Trophoblast cell (in vitro differentiated cells and primary cell): ENCODE measurements at regions not wholly inside any gene's neighbourhood (a gene's known extent, or its start where the extent isn't known, plus 50 kb on each side); places are given as distances from the start of the nearest gene placed in this dataset.
"Not testable (repeated sequence)": the region's sequence is repeated elsewhere in the genome, so short reads cannot be mapped to it uniquely, and the experiment has no call there.

ENCODE experiments used
- DNase-seq, 2 donors: peaks; one replicate each; pipeline ENCODE4 v3.0.0-alpha.2; 2016
- H2AFZ ChIP-seq: 2 replicates; pipeline ENCODE4 v1.6.1; 2013; ENCODE audit warnings: low read length, moderate library complexity, mild to moderate bottlenecking; ENCODE audit not compliant: insufficient read depth, poor library complexity
- H2AK5ac ChIP-seq: 2 replicates; pipeline ENCODE4 v1.6.1; 2013; ENCODE audit warnings: mild to moderate bottlenecking, low read length
- H2BK120ac ChIP-seq: 2 replicates; pipeline ENCODE4 v1.6.1; 2013; ENCODE audit warnings: low read length, mild to moderate bottlenecking, moderate library complexity; ENCODE audit not compliant: insufficient read depth, poor library complexity
- H2BK12ac ChIP-seq: 2 replicates; pipeline ENCODE4 v1.6.1; 2013; ENCODE audit warnings: mild to moderate bottlenecking, low read length, moderate library complexity
- H2BK5ac ChIP-seq: 2 replicates; pipeline ENCODE4 v1.6.1; 2013; ENCODE audit warnings: low read length, low read depth, moderate library complexity, mild to moderate bottlenecking; ENCODE audit not compliant: poor library complexity
- H3K14ac ChIP-seq: 2 replicates; pipeline ENCODE4 v1.6.1; 2013; ENCODE audit warnings: mild to moderate bottlenecking, low read length
- H3K18ac ChIP-seq: 2 replicates; pipeline ENCODE4 v1.6.1; 2013; ENCODE audit warnings: mild to moderate bottlenecking, low read length
- H3K23ac ChIP-seq: 2 replicates; pipeline ENCODE4 v1.6.1; 2013; ENCODE audit warnings: low read length
- H3K27ac ChIP-seq: 2 replicates; pipeline ENCODE4 v1.5.1; 2013; ENCODE audit warnings: low read depth, mild to moderate bottlenecking, inconsistent platforms, low read length, moderate library complexity
- H3K27me3 ChIP-seq: 2 replicates; pipeline ENCODE4 v1.6.1; 2013; ENCODE audit warnings: inconsistent platforms, mild to moderate bottlenecking, low read length, moderate library complexity; ENCODE audit not compliant: insufficient read depth
- H3K36me3 ChIP-seq, 2 experiments: 1 replicate in 1 of 2; 2 replicates in 1 of 2; pipeline ENCODE4 v1.6.1; 2013; ENCODE audit warnings: low read length in 2 of 2, mild to moderate bottlenecking in 2 of 2, moderate library complexity in 1 of 2; ENCODE audit not compliant: insufficient read depth in 2 of 2, control insufficient read depth in 1 of 2
- H3K4ac ChIP-seq: 2 replicates; pipeline ENCODE4 v1.6.1; 2013; ENCODE audit warnings: low read depth, mild to moderate bottlenecking, low read length, moderate library complexity
- H3K4me1 ChIP-seq, 2 experiments: 1 replicate in 1 of 2; 2 replicates in 1 of 2; pipeline ENCODE4 v1.6.1; 2013; ENCODE audit warnings: low read length in 2 of 2, mild to moderate bottlenecking in 2 of 2, moderate library complexity in 1 of 2; ENCODE audit not compliant: insufficient read depth in 2 of 2, control insufficient read depth in 1 of 2
- H3K4me2 ChIP-seq: 2 replicates; pipeline ENCODE4 v1.6.1; 2013; ENCODE audit warnings: inconsistent platforms, mild to moderate bottlenecking, low read length, moderate library complexity
- H3K4me3 ChIP-seq: 2 replicates; pipeline ENCODE4 v1.5.1; 2013; ENCODE audit warnings: mild to moderate bottlenecking, low read depth, low read length, inconsistent platforms
- H3K79me1 ChIP-seq: one replicate; pipeline ENCODE4 v1.6.1; 2013; ENCODE audit warnings: low read length
- H3K79me2 ChIP-seq: 2 replicates; pipeline ENCODE4 v1.6.1; 2013; ENCODE audit warnings: low read length, mild to moderate bottlenecking; ENCODE audit not compliant: control insufficient read depth, insufficient read depth, poor library complexity
- H3K9ac ChIP-seq: 2 replicates; pipeline ENCODE4 v1.6.1; 2013; ENCODE audit warnings: mild to moderate bottlenecking, low read length
- H3K9me3 ChIP-seq: 2 replicates; pipeline ENCODE4 v1.6.1; 2013; ENCODE audit warnings: low read depth, mild to moderate bottlenecking, control low read depth, inconsistent platforms, low read length; ENCODE audit not compliant: insufficient read depth
- H4K12ac ChIP-seq: 2 replicates; pipeline ENCODE4 v1.6.1; 2013; ENCODE audit warnings: low read depth, mild to moderate bottlenecking, low read length, moderate library complexity
- H4K8ac ChIP-seq: 2 replicates; pipeline ENCODE4 v1.6.1; 2013; ENCODE audit warnings: low read depth, mild to moderate bottlenecking, low read length, moderate library complexity
- H4K91ac ChIP-seq: one replicate; pipeline ENCODE4 v1.6.1; 2013; ENCODE audit warnings: low read depth, mild to moderate bottlenecking, low read length, moderate library complexity
- WGBS: extraction: QIAGEN DNeasy Blood & Tissue Kit; methylation state at CpG from one replicate; pipeline ENCODE4 v1.1.7; 2013; ENCODE audit warnings: missing lambda C conversion rate; ENCODE audit not compliant: insufficient read length, insufficient coverage; ENCODE audit errors: extremely low coverage; 5-methylcytosine and 5-hydroxymethylcytosine counted together

DNA sequence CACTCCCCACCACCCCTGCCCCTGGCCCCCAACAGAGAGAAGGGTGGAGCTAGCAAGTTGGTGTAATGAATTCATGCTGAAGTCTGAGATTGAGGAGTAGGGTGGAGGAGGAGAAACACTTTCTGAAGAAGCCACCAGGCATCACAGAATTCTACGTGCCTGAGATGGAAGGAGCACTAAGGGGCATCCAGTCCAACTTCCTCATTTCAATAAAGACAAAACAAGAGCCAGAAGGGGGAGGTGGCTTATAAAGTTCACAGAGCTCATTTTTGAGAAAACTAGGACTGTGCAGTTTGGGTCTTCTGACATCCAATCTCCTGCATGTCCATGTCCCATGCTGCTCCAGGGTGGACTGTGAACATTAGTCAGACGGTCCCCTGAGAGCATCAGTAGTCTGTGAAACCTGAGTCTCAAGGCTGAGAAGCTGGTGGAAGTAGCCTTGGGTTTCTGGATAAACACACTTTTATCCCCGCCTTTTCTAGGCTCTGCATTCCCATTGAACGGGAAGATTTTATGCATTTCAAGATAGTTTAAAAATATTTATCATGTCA lies 77.7 kb downstream of the TRIM43 start:
- Histone ChIP-seq H3K27me3 (no peaks in the 10 kb centered on the region), H3K9ac (no peak overlapping the region), H3K4me2 (no peak overlapping the region), H3K4me3 (no peak overlapping the region), H2AK5ac (no peak overlapping the region), H3K14ac (no peak overlapping the region), H3K4me1 (no peaks in the 10 kb centered on the region), H2BK12ac (no peak overlapping the region), H3K79me2 (no peaks in the 10 kb centered on the region), H3K27ac (no peak overlapping the region), H3K36me3 (no peaks in the 10 kb centered on the region), H2BK120ac (no peak overlapping the region), H3K23ac (no peak overlapping the region), H4K91ac (no peak overlapping the region), H2AFZ (no peak overlapping the region), H3K9me3 (no peaks in the 10 kb centered on the region), H4K8ac (no peak overlapping the region), H3K4ac (no peak overlapping the region), H3K18ac (no peak overlapping the region), H2BK5ac (no peak overlapping the region), H4K12ac (no peak overlapping the region), H3K79me1 (no peaks in the 10 kb centered on the region)
- WGBS: no CpG with 5 or more reads among the region's 4 CpGs
- DNase-seq: no peak

DNA sequence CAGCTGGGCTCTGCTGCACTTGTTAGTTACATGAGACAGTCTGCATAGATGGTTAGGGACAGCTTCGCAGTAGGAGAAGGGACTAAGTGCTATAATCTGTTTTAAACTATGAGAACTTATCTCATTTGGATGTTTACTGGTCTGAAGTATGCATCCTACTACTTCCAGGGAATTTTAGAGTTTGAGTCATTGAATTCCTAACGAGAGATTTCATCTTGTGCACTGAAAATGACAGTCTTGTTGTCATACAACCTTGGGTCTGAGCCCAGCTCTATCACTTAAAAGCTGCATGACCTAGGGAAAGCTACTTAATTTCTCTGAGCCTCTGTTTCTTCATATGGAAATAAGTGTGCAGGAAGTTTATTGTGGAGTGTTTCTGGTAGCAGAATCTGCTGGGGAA lies 78.4 kb downstream of the TRIM43 start:
- Histone ChIP-seq H3K18ac (no peak overlapping the region), H3K27ac (no peak overlapping the region), H2BK120ac (no peak overlapping the region), H2AK5ac (no peak overlapping the region), H3K4me2 (no peak overlapping the region), H3K14ac (no peak overlapping the region), H3K9me3 (no peaks in the 10 kb centered on the region), H2BK12ac (no peak overlapping the region), H3K9ac (no peak overlapping the region), H2AFZ (no peak overlapping the region), H3K36me3 (no peaks in the 10 kb centered on the region), H3K27me3 (no peaks in the 10 kb centered on the region), H3K4me1 (no peaks in the 10 kb centered on the region), H4K91ac (no peak overlapping the region), H3K4me3 (no peak overlapping the region), H3K79me1 (no peaks in the 10 kb centered on the region), H4K8ac (no peak overlapping the region), H3K23ac (no peak overlapping the region), H3K4ac (no peak overlapping the region), H4K12ac (no peak overlapping the region), H3K79me2 (no peaks in the 10 kb centered on the region), H2BK5ac (no peak overlapping the region)
- peak; percentile 18 to 91 for DNase-seq
- no CpG with 5 or more reads among the region's 2 CpGs for WGBS

DNA sequence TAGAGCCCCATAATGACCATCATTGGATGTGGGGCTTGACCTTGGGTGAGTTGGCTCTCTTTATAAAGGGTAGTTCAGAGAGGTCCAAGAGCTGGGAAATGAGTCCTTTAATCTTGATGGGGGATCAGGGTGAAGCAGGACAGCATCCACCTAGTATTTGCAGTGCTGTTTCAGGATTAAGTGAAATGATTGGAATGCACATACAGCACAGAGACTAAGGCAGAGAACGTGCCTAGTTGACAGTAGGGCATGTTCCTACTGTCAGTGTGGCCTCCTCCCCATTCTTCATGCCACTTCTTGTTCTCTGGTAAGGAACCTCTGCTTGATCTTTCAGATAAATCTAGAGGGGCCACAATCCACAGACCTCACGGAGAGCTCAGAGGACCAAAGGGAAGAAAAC lies 78.9 kb downstream of the TRIM43 start:
- WGBS: no CpG with 5 or more reads among the region's 2 CpGs
- H3K27ac ChIP-seq: no peak overlapping the region
- no peak overlapping the region for H3K4me2 ChIP-seq

GRCh38 chr2:95671171-95671570 lies 79.4 kb downstream of the TRIM43 start:
- not testable (repeated sequence) for H4K91ac ChIP-seq

More for the DNA sequence above, 78.9 kb downstream of the TRIM43 start:
- Histone ChIP-seq H3K4ac (no peak overlapping the region), H3K4me1 (no peaks in the 10 kb centered on the region), H2BK12ac (no peak overlapping the region), H3K14ac (no peak overlapping the region), H4K12ac (no peak overlapping the region), H3K4me3 (no peak overlapping the region), H3K27me3 (no peaks in the 10 kb centered on the region), H4K8ac (no peak overlapping the region), H3K23ac (no peak overlapping the region), H3K79me1 (no peaks in the 10 kb centered on the region), H2BK5ac (no peak overlapping the region), H2AK5ac (no peak overlapping the region), H4K91ac (no peak overlapping the region), H3K9me3 (no peaks in the 10 kb centered on the region), H3K79me2 (no peaks in the 10 kb centered on the region), H3K18ac (no peak overlapping the region), H2AFZ (no peak overlapping the region), H2BK120ac (no peak overlapping the region), H3K9ac (no peak overlapping the region), H3K36me3 (no peaks in the 10 kb centered on the region)
- DNase-seq: peak; percentile 10 to 59

More at GRCh38 chr2:95671171-95671570, 79.4 kb downstream of the TRIM43 start:
- H2AK5ac ChIP-seq, H3K79me1 ChIP-seq, H3K18ac ChIP-seq, H3K23ac ChIP-seq, H3K27ac ChIP-seq, H3K4ac ChIP-seq, H2BK12ac ChIP-seq, H3K36me3 ChIP-seq, H2BK120ac ChIP-seq, H2BK5ac ChIP-seq, H3K14ac ChIP-seq, H3K9me3 ChIP-seq, H3K4me1 ChIP-seq, H4K12ac ChIP-seq, H3K4me3 ChIP-seq, H3K9ac ChIP-seq, H2AFZ ChIP-seq, H3K79me2 ChIP-seq, H3K27me3 ChIP-seq, H3K4me2 ChIP-seq, H4K8ac ChIP-seq: not testable (repeated sequence)
- peak; percentile 7 to 12 for DNase-seq
- WGBS: no CpG with 5 or more reads among the region's 4 CpGs
